OCI-LY1 (cell line): ENCODE measurements at regions not wholly inside any gene's neighbourhood (a gene's known extent, or its start where the extent isn't known, plus 50 kb on each side); places are given as distances from the start of the nearest gene placed in this dataset.

Experiments used
- H2AFZ ChIP-seq: fragments of 200-600 bp; sonication (generic), shearing (Covaris generic); 2 replicates; pipeline ENCODE4 v1.6.0; 2014; ENCODE audit warnings: antibody characterized with exemption, mild to moderate bottlenecking, low read length
- H3F3A ChIP-seq: fragments of 200-600 bp; sonication (generic), shearing (Covaris generic); 2 replicates; pipeline ENCODE4 v1.6.0; 2014; ENCODE audit warnings: mild to moderate bottlenecking, antibody characterized with exemption, low read length, moderate library complexity; ENCODE audit not compliant: insufficient read depth
- H3K27ac ChIP-seq: fragments of 200-600 bp; sonication (generic); 2 replicates; pipeline ENCODE4 v1.5.1; 2014; ENCODE audit warnings: low read length, mixed run types, mild to moderate bottlenecking, low read depth; ENCODE audit not compliant: poor library complexity, severe bottlenecking
- H3K27me3 ChIP-seq: fragments of 200-600 bp; sonication (generic); 2 replicates; pipeline ENCODE4 v1.6.0; 2014; ENCODE audit warnings: antibody characterized with exemption, mild to moderate bottlenecking, low read length, moderate library complexity; ENCODE audit not compliant: insufficient read depth
- H3K36me3 ChIP-seq: fragments of 200-600 bp; sonication (generic); 2 replicates; pipeline ENCODE4 v1.6.1; 2014; ENCODE audit warnings: mild to moderate bottlenecking, antibody characterized with exemption, low read length, moderate library complexity, mixed read lengths; ENCODE audit not compliant: insufficient read depth
- H3K4me1 ChIP-seq: fragments of 200-600 bp; sonication (generic); 2 replicates; pipeline ENCODE4 v1.5.1; 2014; ENCODE audit warnings: mild to moderate bottlenecking, low read length, moderate library complexity; ENCODE audit not compliant: insufficient read depth, severe bottlenecking
- H3K4me2 ChIP-seq: fragments of 200-600 bp; sonication (generic), shearing (Covaris generic); 2 replicates; pipeline ENCODE4 v1.6.1; 2014; ENCODE audit warnings: low read length
- H3K4me3 ChIP-seq: fragments of 200-600 bp; sonication (generic); 2 replicates; pipeline ENCODE4 v1.5.1; 2014; ENCODE audit warnings: low read length, low read depth, mild to moderate bottlenecking, mixed read lengths; ENCODE audit not compliant: poor library complexity, severe bottlenecking
- H3K79me2 ChIP-seq: fragments of 200-600 bp; shearing (Covaris generic); 2 replicates; pipeline ENCODE4 v1.6.1; 2016; ENCODE audit warnings: mixed run types, low read length, mixed read lengths; ENCODE audit not compliant: insufficient read depth
- H3K9ac ChIP-seq: fragments of 200-600 bp; sonication (generic), shearing (Covaris generic); 2 replicates; pipeline ENCODE4 v1.6.1; 2014; ENCODE audit warnings: mild to moderate bottlenecking, low read length, mixed read lengths
- H3K9me2 ChIP-seq: fragments of 200-600 bp; sonication (generic), shearing (Covaris generic); 2 replicates; pipeline ENCODE4 v1.6.1; 2014; ENCODE audit warnings: low read depth, mild to moderate bottlenecking, low read length, mixed read lengths
- H3K9me3 ChIP-seq: fragments of 200-600 bp; shearing (Covaris generic); 2 replicates; pipeline ENCODE4 v1.6.1; 2014; ENCODE audit warnings: low read length, mixed read lengths
- H4K20me1 ChIP-seq: fragments of 200-600 bp; sonication (generic), shearing (Covaris generic); 2 replicates; pipeline ENCODE4 v1.6.0; 2016; ENCODE audit warnings: mild to moderate bottlenecking, low read length; ENCODE audit not compliant: insufficient read depth
- EZH2 ChIP-seq: fragments of 200-600 bp; sonication (generic), shearing (Covaris generic); IDR thresholded peaks from 2 replicates; pipeline ENCODE4 v1.8.0; 2017; ENCODE audit warnings: borderline replicate concordance, mixed run types, mild to moderate bottlenecking, antibody characterized with exemption, low read length, moderate library complexity, mixed read lengths
- TF ChIP-seq, protein P1 (sequence below): fragments of 200-600 bp; sonication (generic), shearing (Covaris generic); IDR thresholded peaks from 2 replicates; pipeline ENCODE4 v1.5.1; 2017; ENCODE audit warnings: mild to moderate bottlenecking, antibody characterized with exemption, low read length, moderate library complexity, mixed read lengths

DNA sequence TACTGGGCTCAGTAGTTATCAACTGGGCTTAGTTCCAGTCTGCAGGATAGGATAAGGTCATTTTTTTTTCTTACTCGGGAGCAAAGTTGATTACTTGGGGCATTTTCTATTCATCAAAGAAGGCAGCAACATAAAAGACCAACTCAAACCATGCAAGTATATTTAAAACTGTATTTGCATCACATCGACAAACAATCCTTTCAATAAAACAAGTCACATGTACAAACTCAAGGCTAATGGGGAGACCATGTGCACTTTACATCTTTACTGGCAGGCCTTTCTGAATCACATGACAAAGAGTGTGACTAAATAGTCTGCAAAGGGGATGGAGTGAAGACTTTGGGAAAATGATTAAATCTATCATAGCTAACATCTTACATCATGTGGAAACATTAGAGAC, 610.4 kb upstream of the BOD1L1 start:
- Histone ChIP-seq H3K9me3 (no peaks in the 10 kb centered on the region), H3K79me2 (no peaks in the 10 kb centered on the region), H4K20me1 (no peaks in the 10 kb centered on the region), H3K27ac (no peak overlapping the region), H3K36me3 (no peaks in the 10 kb centered on the region), H3K4me1 (no peaks in the 10 kb centered on the region), H3K4me2 (no peak overlapping the region), H3K27me3 (no peaks in the 10 kb centered on the region), H3F3A (no peaks in the 10 kb centered on the region), H2AFZ (no peak overlapping the region), H3K4me3 (no peak overlapping the region), H3K9ac (no peak overlapping the region), H3K9me2 (no peaks in the 10 kb centered on the region)
- TF ChIP-seq EZH2, result no peak
- TF ChIP-seq, protein P1, sequence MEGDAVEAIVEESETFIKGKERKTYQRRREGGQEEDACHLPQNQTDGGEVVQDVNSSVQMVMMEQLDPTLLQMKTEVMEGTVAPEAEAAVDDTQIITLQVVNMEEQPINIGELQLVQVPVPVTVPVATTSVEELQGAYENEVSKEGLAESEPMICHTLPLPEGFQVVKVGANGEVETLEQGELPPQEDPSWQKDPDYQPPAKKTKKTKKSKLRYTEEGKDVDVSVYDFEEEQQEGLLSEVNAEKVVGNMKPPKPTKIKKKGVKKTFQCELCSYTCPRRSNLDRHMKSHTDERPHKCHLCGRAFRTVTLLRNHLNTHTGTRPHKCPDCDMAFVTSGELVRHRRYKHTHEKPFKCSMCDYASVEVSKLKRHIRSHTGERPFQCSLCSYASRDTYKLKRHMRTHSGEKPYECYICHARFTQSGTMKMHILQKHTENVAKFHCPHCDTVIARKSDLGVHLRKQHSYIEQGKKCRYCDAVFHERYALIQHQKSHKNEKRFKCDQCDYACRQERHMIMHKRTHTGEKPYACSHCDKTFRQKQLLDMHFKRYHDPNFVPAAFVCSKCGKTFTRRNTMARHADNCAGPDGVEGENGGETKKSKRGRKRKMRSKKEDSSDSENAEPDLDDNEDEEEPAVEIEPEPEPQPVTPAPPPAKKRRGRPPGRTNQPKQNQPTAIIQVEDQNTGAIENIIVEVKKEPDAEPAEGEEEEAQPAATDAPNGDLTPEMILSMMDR, result no peak

DNA sequence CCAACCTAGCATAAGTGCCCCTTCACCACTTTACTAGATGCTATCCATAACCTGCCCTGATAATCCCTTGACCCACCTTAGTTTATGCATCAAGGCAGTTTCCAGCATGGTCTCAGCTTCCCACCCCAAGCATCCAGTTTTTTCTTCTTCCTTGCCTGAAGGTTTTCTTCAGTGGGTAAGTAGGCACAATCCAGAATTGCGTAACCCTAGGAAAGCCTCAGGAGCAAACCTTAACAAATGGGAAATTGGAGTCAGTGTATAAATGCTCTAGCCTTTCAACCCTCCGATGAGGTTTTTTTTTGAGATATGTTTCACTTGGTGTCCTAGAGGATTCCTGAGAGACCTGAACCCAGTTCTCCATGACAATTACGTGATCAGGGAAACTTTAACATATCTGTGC, 614.0 kb upstream of the BOD1L1 start:
- no peaks in the 10 kb centered on the region for H3K79me2 ChIP-seq
- no peak overlapping the region for H3K9ac ChIP-seq
- H2AFZ ChIP-seq, result no peak overlapping the region
- H3K27me3 ChIP-seq, result no peaks in the 10 kb centered on the region
- H3K4me1 ChIP-seq, result no peaks in the 10 kb centered on the region
- no peak overlapping the region for H3K4me3 ChIP-seq
- no peak for TF ChIP-seq EZH2
- TF ChIP-seq, protein P1, result no peak
- no peaks in the 10 kb centered on the region for H4K20me1 ChIP-seq
- H3F3A ChIP-seq, result no peaks in the 10 kb centered on the region
- H3K36me3 ChIP-seq, result no peaks in the 10 kb centered on the region
- H3K9me2 ChIP-seq, result no peaks in the 10 kb centered on the region
- H3K9me3 ChIP-seq, result no peaks in the 10 kb centered on the region
- no peak overlapping the region for H3K4me2 ChIP-seq
- no peak overlapping the region for H3K27ac ChIP-seq

DNA sequence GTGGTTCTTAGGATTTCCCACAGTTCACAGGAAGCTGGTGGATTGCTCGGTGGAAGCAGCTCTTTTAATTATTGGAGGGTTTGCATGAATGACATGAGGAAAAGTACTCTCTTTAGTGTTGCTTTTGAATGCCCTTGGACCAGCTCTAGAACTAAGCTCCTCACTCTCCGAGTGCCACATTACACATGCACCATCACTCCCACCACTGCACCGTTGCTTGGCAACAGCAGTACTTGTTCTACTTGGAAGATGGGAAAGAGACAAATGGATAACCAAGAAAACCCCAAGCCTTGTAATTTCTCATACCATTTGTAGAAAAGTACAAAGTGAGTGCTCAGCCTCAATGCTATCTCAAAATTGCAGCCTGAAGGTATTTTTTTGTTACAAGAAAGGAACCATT, 620.2 kb upstream of the BOD1L1 start:
- H3K27me3 ChIP-seq, result no peaks in the 10 kb centered on the region
- H3K79me2 ChIP-seq, result no peaks in the 10 kb centered on the region
- no peak for TF ChIP-seq EZH2
- TF ChIP-seq, protein P1, result no peak
- H4K20me1 ChIP-seq, result no peaks in the 10 kb centered on the region
- no peak overlapping the region for H3K4me2 ChIP-seq
- H3K9me2 ChIP-seq, result no peaks in the 10 kb centered on the region
- no peak overlapping the region for H3K27ac ChIP-seq
- no peaks in the 10 kb centered on the region for H3K36me3 ChIP-seq
- no peak overlapping the region for H2AFZ ChIP-seq
- H3F3A ChIP-seq, result no peaks in the 10 kb centered on the region
- no peak overlapping the region for H3K4me3 ChIP-seq
- no peaks in the 10 kb centered on the region for H3K9me3 ChIP-seq
- H3K4me1 ChIP-seq, result no peaks in the 10 kb centered on the region
- H3K9ac ChIP-seq, result no peak overlapping the region
